ENCODE measurements at regions not wholly inside any gene's neighbourhood (a gene's known extent, or its start where the extent isn't known, plus 50 kb on each side); places are given as distances from the start of the nearest gene placed in this dataset.

GRCh38 chr6:79775222-79775621 is 144.1 kb downstream of the SH3BGRL2 start:
- H3K27ac ChIP-seq: no peak overlapping the region
- H3K4me3 ChIP-seq: no peak overlapping the region
- H3K27me3 ChIP-seq: no peaks in the 10 kb centered on the region
- DNase-seq (no peak), FAIRE-seq (no peak), ATAC-seq (no peak)
- intact Hi-C loops (cut with DNase I): loop anchor here in 1 of 3 donors (10.0 kb wide), 1 partner anchor 90 kb away; no protein-coding TSS in a partner anchor
- H3K9me3 ChIP-seq: no peaks in the 10 kb centered on the region
- TF ChIP-seq, protein P1, sequence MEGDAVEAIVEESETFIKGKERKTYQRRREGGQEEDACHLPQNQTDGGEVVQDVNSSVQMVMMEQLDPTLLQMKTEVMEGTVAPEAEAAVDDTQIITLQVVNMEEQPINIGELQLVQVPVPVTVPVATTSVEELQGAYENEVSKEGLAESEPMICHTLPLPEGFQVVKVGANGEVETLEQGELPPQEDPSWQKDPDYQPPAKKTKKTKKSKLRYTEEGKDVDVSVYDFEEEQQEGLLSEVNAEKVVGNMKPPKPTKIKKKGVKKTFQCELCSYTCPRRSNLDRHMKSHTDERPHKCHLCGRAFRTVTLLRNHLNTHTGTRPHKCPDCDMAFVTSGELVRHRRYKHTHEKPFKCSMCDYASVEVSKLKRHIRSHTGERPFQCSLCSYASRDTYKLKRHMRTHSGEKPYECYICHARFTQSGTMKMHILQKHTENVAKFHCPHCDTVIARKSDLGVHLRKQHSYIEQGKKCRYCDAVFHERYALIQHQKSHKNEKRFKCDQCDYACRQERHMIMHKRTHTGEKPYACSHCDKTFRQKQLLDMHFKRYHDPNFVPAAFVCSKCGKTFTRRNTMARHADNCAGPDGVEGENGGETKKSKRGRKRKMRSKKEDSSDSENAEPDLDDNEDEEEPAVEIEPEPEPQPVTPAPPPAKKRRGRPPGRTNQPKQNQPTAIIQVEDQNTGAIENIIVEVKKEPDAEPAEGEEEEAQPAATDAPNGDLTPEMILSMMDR (IDR thresholded peaks at IDR 0.05): no peak
- H3K36me3 ChIP-seq: no peaks in the 10 kb centered on the region
- WGBS, 2 donors: 58 to 66% methylated on average over 3 of the region's 3 CpGs
- no peaks in the 10 kb centered on the region for H3K4me1 ChIP-seq

DNA sequence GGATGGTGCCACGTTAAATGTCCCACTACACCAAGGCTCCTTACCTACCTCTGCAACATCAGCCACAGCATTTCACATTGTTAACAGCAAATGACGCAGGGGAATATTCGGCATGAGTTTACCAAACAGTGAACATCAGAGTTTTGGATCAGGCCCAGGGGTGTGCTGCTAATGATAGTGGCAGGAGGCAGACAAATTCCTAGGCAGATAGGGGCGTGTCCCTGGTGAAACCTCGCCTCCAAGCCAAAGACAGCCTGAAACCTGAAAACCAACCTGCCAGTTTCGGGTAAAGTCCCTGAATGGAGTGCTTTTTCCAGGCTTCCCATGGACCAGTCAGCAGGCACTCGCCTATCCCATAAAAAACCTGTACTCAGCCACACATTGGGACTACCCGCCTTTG is 133.6 kb downstream of the SH3BGRL2 start:
- FAIRE-seq: no peak
- intact Hi-C loops (cut with DNase I): no loop called here
- 68 to 72% methylated on average over 8 of the region's 8 CpGs for WGBS, 2 donors

DNA sequence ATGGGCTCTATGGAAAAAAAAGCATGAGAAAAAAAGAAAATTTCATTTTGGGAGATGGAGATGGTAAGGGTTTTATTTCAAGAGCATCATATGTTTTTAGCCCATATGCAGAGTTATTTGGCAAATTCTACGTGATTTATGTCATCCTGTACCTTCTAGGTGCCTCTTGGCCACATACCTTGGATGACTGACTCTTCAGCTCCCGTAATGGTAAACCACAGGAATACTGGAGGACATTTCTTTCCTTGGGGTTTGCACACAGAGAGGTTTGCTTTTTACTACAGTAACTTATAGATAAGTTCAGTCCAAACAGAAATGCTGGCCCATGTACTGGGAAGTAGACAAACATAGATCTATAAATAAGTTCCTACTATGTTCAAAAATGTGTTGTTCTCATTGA is 132.2 kb downstream of the SH3BGRL2 start:
- Histone ChIP-seq H3K27ac (no peak overlapping the region), H3K36me3 (no peaks in the 10 kb centered on the region), H3K4me3 (no peak overlapping the region), H3K9me3 (no peaks in the 10 kb centered on the region), H3K27me3 (no peaks in the 10 kb centered on the region), H3K4me1 (no peaks in the 10 kb centered on the region)
- intact Hi-C loops (cut with DNase I): no loop called here
- TF ChIP-seq, protein P1 (IDR thresholded peaks at IDR 0.05): no peak
- no peak for ATAC-seq
- DNase-seq: no peak
- no peak for FAIRE-seq
- 73 to 89% methylated on average over 2 of the region's 2 CpGs for WGBS, 2 donors

More for the DNA sequence above, 133.6 kb downstream of the SH3BGRL2 start:
- no peaks in the 10 kb centered on the region for H3K36me3 ChIP-seq
- H3K27me3 ChIP-seq: no peaks in the 10 kb centered on the region
- DNase-seq (no peak), ATAC-seq (no peak)
- no peak overlapping the region for H3K27ac ChIP-seq
- no peak overlapping the region for H3K4me3 ChIP-seq
- no peaks in the 10 kb centered on the region for H3K4me1 ChIP-seq
- TF ChIP-seq, protein P1 (IDR thresholded peaks at IDR 0.05): no peak
- no peaks in the 10 kb centered on the region for H3K9me3 ChIP-seq

GRCh38 chr6:79762370-79762769 is 131.2 kb downstream of the SH3BGRL2 start:
- Histone ChIP-seq H3K27me3 (no peaks in the 10 kb centered on the region), H3K4me3 (no peak overlapping the region), H3K27ac (no peak overlapping the region), H3K4me1 (no peaks in the 10 kb centered on the region), H3K9me3 (no peaks in the 10 kb centered on the region), H3K36me3 (no peaks in the 10 kb centered on the region)
- FAIRE-seq (no peak), ATAC-seq (no peak), DNase-seq (no peak)
- 32 to 34% methylated on average over 3 of the region's 3 CpGs for WGBS, 2 donors
- intact Hi-C loops (cut with DNase I): no loop called here
- TF ChIP-seq, protein P1 (IDR thresholded peaks at IDR 0.05): no peak

DNA sequence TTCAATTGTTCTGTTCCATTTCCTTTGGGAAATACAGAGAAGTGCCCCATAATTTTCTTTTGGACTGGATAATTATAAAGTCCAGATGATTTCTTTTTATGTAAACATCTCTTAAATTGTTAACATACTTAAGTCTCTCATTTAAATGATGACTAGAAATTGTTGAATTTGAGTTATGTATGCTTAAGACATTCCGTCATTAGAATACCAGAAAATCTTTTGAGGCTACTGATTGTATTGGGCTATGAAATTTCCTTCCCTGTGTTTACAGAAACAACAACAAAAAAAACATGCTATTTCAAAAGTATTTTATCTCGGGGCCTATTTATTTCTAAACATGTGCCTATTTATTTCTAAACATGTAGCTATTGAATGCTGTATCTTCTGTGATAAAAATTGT is 125.4 kb downstream of the SH3BGRL2 start:
- Histone ChIP-seq H3K4me1 (no peaks in the 10 kb centered on the region), H3K27ac (no peak overlapping the region), H3K27me3 (no peaks in the 10 kb centered on the region), H3K36me3 (no peaks in the 10 kb centered on the region), H3K9me3 (no peaks in the 10 kb centered on the region), H3K4me3 (no peak overlapping the region)
- 67 to 71% methylated on average over 2 of the region's 2 CpGs for WGBS, 2 donors
- DNase-seq (no peak), FAIRE-seq (no peak), ATAC-seq (no peak)
- TF ChIP-seq, protein P1 (IDR thresholded peaks at IDR 0.05): no peak
- intact Hi-C loops (cut with DNase I): no loop called here
